Right atrium auricular region (tissue), 2 donors: ENCODE measurements at regions not wholly inside any gene's neighbourhood (a gene's known extent, or its start where the extent isn't known, plus 50 kb on each side); places are given as distances from the start of the nearest gene placed in this dataset.

ENCODE experiments used
- DNase-seq: peaks from one replicate; pipeline ENCODE4 v3.0.0-alpha.2; 2019; ENCODE audit warnings: low spot score
- H3K27ac ChIP-seq, 2 donors: fragments of 200-600 bp; sonication (generic); 1 replicate in 1 of 2; 2 replicates in 1 of 2; pipeline ENCODE4 v1.5.1; 2016 to 2019
- H3K27me3 ChIP-seq, 2 donors: fragments of 200-600 bp; sonication (generic); one replicate each; pipeline versions ENCODE4 v1.5.1 to v1.6.0; 2017 to 2019
- H3K36me3 ChIP-seq: fragments of 200-600 bp; sonication (generic); one replicate; pipeline ENCODE4 v1.5.1; 2016
- H3K4me1 ChIP-seq, 2 donors: fragments of 200-600 bp; sonication (generic); one replicate each; pipeline versions ENCODE4 v1.5.1 to v1.6.0; 2017 to 2019
- H3K4me3 ChIP-seq, 2 donors: fragments of 200-600 bp; sonication (generic); 1 replicate in 1 of 2; 2 replicates in 1 of 2; pipeline ENCODE4 v1.5.1; 2017 to 2019; ENCODE audit warnings: mild to moderate bottlenecking in 1 of 2, moderate library complexity in 1 of 2
- H3K9me3 ChIP-seq, 2 donors: fragments of 200-600 bp; sonication (generic); one replicate each; pipeline ENCODE4 v1.5.1; 2019
- TF ChIP-seq, protein P1 (sequence below), 2 donors: fragments of 200-600 bp; sonication (generic); IDR thresholded peaks; one replicate each; pipeline ENCODE4 v1.5.1; 2019; ENCODE audit warnings: antibody characterized with exemption in 2 of 2

DNA sequence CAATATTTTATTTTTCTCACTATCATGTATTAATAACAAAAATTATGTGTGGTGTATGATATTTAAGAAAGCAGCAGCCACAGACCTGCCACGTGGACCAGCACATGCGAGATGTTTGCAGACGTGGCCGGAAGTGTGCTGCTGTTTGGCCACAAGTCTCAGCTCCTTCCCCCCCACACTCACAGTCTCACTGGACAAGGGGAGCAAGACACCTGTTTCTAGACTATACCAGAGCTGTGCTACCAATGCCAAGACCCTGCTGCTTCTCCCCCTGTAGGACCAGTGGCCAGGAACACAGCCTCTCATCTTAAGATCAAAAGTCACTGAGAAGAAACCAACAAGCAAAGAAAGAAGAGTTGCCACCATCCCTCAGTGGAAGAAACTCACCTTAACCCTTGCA lies 258.9 kb upstream of the PPP2R2D start:
- Histone ChIP-seq H3K27me3 (no peaks in the 10 kb centered on the region), H3K4me3 (no peak overlapping the region), H3K27ac (no peak overlapping the region), H3K36me3 (no peaks in the 10 kb centered on the region), H3K4me1 (no peaks in the 10 kb centered on the region), H3K9me3 (peaks cover 0 to 17% of the 10 kb centered on the region in 2 donors)
- TF ChIP-seq, protein P1, sequence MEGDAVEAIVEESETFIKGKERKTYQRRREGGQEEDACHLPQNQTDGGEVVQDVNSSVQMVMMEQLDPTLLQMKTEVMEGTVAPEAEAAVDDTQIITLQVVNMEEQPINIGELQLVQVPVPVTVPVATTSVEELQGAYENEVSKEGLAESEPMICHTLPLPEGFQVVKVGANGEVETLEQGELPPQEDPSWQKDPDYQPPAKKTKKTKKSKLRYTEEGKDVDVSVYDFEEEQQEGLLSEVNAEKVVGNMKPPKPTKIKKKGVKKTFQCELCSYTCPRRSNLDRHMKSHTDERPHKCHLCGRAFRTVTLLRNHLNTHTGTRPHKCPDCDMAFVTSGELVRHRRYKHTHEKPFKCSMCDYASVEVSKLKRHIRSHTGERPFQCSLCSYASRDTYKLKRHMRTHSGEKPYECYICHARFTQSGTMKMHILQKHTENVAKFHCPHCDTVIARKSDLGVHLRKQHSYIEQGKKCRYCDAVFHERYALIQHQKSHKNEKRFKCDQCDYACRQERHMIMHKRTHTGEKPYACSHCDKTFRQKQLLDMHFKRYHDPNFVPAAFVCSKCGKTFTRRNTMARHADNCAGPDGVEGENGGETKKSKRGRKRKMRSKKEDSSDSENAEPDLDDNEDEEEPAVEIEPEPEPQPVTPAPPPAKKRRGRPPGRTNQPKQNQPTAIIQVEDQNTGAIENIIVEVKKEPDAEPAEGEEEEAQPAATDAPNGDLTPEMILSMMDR (IDR thresholded peaks at IDR 0.05), result no peak
- no peak for DNase-seq

DNA sequence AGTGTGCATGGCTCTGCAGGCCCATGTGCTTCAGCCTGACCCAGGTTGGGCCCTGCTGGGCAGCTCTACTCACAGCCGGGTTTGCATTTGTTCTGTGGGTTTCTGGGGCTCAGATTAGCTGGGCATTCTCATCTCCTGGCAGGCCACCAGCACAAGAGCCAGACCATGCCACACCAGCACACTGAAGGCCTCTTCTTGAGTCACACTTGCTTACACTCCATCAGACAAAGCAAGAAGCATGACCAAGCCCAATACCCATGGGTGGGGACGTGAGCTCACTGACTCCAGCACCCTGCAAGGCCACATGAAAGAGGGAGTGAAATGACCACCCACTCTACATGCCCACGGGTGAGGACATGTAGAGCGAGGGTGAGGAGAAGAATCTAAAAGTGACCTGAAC lies 257.8 kb upstream of the PPP2R2D start:
- Histone ChIP-seq H3K27ac (no peak overlapping the region), H3K9me3 (peaks cover 0 to 17% of the 10 kb centered on the region in 2 donors), H3K4me3 (no peak overlapping the region), H3K36me3 (no peaks in the 10 kb centered on the region), H3K27me3 (no peaks in the 10 kb centered on the region), H3K4me1 (no peaks in the 10 kb centered on the region)
- TF ChIP-seq, protein P1 (IDR thresholded peaks at IDR 0.05), result no peak
- no peak for DNase-seq

DNA sequence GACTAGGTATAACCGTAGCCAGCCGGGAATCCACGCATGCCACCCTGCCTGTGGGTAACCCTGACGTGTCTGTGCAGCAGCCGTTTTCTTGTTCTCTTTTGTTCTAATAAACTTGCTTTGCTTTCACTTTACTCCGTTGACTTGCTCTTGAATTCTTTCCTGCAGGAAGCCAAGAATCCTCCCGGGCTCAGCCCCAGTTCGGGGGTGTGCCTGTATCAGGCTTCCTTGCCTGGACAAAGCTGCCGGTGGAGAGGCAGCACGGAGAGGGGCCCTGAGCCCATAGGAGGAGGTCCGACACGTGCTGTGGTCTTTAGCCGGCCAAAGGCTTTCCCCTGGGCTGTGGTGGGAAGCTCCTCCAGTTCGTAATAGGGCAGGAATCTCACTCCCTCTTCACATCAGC lies 256.5 kb upstream of the PPP2R2D start:
- DNase-seq, result no peak
- no peak overlapping the region for H3K27ac ChIP-seq
- TF ChIP-seq, protein P1 (IDR thresholded peaks at IDR 0.05), result no peak
- H3K9me3 ChIP-seq, result peaks cover 0 to 11% of the 10 kb centered on the region in 2 donors
- H3K27me3 ChIP-seq, result no peaks in the 10 kb centered on the region
- H3K4me1 ChIP-seq, result no peaks in the 10 kb centered on the region
- peak overlapping the region in 1 of 2 donors; percentile 25 for H3K4me3 ChIP-seq
- no peaks in the 10 kb centered on the region for H3K36me3 ChIP-seq

DNA sequence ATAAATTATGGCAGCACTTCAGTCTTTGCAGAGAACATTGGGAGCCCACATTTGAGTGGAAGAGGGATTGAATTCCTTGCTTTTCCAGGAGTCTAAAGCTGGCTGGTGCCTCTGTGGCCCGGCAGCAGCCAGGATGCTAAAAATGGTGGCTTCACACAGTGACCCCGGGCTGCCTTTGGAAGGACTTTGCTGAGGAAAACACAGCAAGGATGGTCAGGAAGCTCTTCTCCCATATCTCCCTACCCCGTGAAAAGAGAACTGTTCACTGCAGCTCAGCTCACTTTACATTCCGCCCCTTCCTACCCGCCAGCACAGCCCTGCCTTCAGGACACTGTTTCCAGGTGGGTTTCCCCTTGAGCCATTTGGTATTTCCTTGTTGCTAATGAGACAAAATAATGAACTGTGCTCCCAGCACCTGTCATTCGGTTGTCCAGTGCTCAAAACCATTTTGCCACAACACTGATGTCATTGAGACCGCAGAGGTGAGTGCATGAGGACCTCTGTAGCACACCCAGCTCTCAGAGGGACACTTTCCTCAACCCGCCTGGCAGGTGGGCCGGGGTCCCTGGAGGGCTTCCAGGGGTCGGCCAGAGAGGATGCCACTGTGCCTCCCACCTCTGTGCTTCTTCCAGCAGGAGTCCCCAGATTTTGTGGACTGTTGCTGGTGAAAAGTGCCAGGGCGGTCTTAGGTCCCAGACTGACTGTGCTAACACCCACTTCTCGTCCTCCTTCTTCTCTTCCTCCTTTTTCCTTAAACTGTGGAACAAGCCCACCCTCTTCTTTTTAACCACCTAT lies 255.7 kb upstream of the PPP2R2D start:
- H3K4me1 ChIP-seq, result no peaks in the 10 kb centered on the region
- TF ChIP-seq, protein P1 (IDR thresholded peaks at IDR 0.05), result no peak
- H3K36me3 ChIP-seq, result no peaks in the 10 kb centered on the region
- no peak for DNase-seq
- no peaks in the 10 kb centered on the region for H3K27me3 ChIP-seq
- H3K27ac ChIP-seq, result no peak overlapping the region
- peaks cover 0 to 4% of the 10 kb centered on the region in 2 donors for H3K9me3 ChIP-seq
- H3K4me3 ChIP-seq, result no peak overlapping the region

DNA sequence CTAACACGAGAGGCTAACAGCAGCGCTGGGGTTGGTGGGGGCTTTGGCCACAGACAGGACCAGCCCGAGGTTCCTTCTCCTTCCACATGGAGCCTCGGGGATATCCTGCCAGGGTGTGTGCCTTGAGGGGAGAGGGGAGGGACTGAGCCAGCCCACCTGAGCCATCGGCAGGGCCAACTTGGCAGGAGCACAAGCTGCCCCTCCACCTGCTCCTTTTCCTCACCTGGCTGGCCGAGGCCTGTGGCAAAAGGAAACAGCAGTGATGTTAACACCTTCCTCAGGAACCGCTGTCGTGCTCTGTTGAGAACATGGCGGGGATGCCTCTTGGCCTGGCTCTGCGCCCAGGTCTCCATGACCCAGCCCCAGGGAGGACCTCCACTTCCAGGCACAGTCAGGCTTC lies 255.1 kb upstream of the PPP2R2D start:
- H3K27ac ChIP-seq, result no peak overlapping the region
- no peak for DNase-seq
- no peaks in the 10 kb centered on the region for H3K9me3 ChIP-seq
- no peaks in the 10 kb centered on the region for H3K36me3 ChIP-seq
- H3K4me3 ChIP-seq, result no peak overlapping the region
- H3K27me3 ChIP-seq, result no peaks in the 10 kb centered on the region
- H3K4me1 ChIP-seq, result no peaks in the 10 kb centered on the region
- TF ChIP-seq, protein P1 (IDR thresholded peaks at IDR 0.05), result no peak
